ENCODE measurements at regions not wholly inside any gene's neighbourhood (a gene's known extent, or its start where the extent isn't known, plus 50 kb on each side); places are given as distances from the start of the nearest gene placed in this dataset.

GRCh38 chr4:120977435-120977997, 55.0 kb upstream of the PRDM5 start:
- ATAC-seq (peak; percentile 90), DNase-seq (no peak)
- intact Hi-C loops (cut with DNase I, micrococcal nuclease): no loop called here

- DNase-seq (no peak), ATAC-seq (no peak)
- intact Hi-C loops (cut with DNase I, micrococcal nuclease): no loop called here
Measured at GRCh38 chr4:120973207-120973606, 50.7 kb upstream of the PRDM5 start.

All from left colon (tissue), 2 donors.